Peyer's patch (tissue), 4 donors: ENCODE measurements at regions not wholly inside any gene's neighbourhood (a gene's known extent, or its start where the extent isn't known, plus 50 kb on each side); places are given as distances from the start of the nearest gene placed in this dataset.
A peak's percentile ranks its signal among the peaks of the same experiment; 100 is the strongest.

Source experiments
- DNase-seq, 3 donors: peaks; one replicate each; pipeline ENCODE4 v3.0.0-alpha.2; 2017 to 2019
- H3K27ac ChIP-seq, 4 donors: fragments of 200-600 bp; sonication (generic); one replicate each; pipeline ENCODE4 v1.5.1; 2016 to 2019
- H3K27me3 ChIP-seq, 2 donors: fragments of 200-600 bp; sonication (generic); one replicate each; pipeline ENCODE4 v1.5.1; 2019
- H3K36me3 ChIP-seq, 3 donors: fragments of 200-600 bp; sonication (generic); one replicate each; pipeline ENCODE4 v1.5.1; 2016 to 2019
- H3K4me1 ChIP-seq, 4 donors: fragments of 200-600 bp; sonication (generic); one replicate each; pipeline ENCODE4 v1.5.1; 2016 to 2019
- H3K4me3 ChIP-seq, 4 donors: fragments of 200-600 bp; sonication (generic); 1 replicate in 3 of 4; 2 replicates in 1 of 4; pipeline ENCODE4 v1.5.1; 2016 to 2019; ENCODE audit warnings: mild to moderate bottlenecking in 1 of 4
- H3K9me3 ChIP-seq, 4 donors: fragments of 200-600 bp; sonication (generic); one replicate each; pipeline ENCODE4 v1.5.1; 2016 to 2019; ENCODE audit warnings: mild to moderate bottlenecking in 1 of 4
- POLR2A ChIP-seq, 2 donors: fragments of 450-650 bp; IDR thresholded peaks; one replicate each; pipeline ENCODE4 v1.5.1; 2017; ENCODE audit warnings: antibody characterized with exemption in 2 of 2, mild to moderate bottlenecking in 2 of 2, moderate library complexity in 2 of 2
- TF ChIP-seq, protein P1 (sequence below), 6 experiments: fragments of 450-650 bp in 4 of 6; fragments of 200-600 bp in 2 of 6; sonication (generic) in 1 of 6; IDR thresholded peaks; one replicate each; pipeline ENCODE4 v1.5.1; 2017 to 2019; ENCODE audit warnings: antibody characterized with exemption in 6 of 6, mild to moderate bottlenecking in 3 of 6, moderate library complexity in 1 of 6

DNA sequence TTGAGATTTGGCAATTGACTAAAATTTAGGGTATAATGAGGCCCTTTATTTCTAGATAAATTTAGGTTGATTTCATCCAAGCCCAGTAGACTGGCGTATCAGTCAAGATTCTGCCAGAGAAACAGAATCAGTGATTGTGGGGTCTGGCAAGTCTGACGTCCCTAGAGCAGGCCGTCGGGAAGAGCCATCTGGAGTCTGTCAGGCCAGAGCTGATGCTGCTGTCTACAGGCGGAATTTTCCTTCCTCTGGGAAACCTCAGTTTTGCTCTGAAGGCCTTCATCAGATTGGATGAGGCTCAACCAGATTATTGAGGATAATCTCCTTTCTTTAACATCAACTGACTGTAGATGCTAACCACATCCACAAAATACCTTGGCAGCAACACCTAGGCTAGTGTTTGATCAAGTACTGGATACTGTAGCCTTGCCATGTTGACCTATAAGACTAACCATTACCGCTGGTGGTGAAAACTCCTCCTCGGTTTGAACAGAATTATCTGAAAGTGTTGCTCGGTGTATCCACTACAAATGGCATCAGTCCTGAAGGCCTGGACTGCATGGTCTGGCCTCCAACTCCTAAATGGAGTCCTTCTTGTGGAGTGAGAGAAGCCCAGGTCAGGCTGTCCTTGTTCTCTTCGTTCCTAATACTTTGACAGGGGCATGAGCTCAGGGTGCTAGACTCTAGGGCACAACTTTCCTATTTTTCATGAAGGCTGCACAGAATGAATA, 83.2 kb upstream of the ANKH start:
- no peaks in the 10 kb centered on the region for H3K27me3 ChIP-seq
- no peak for TF ChIP-seq POLR2A (IDR thresholded peaks at IDR 0.05)
- TF ChIP-seq, protein P1, sequence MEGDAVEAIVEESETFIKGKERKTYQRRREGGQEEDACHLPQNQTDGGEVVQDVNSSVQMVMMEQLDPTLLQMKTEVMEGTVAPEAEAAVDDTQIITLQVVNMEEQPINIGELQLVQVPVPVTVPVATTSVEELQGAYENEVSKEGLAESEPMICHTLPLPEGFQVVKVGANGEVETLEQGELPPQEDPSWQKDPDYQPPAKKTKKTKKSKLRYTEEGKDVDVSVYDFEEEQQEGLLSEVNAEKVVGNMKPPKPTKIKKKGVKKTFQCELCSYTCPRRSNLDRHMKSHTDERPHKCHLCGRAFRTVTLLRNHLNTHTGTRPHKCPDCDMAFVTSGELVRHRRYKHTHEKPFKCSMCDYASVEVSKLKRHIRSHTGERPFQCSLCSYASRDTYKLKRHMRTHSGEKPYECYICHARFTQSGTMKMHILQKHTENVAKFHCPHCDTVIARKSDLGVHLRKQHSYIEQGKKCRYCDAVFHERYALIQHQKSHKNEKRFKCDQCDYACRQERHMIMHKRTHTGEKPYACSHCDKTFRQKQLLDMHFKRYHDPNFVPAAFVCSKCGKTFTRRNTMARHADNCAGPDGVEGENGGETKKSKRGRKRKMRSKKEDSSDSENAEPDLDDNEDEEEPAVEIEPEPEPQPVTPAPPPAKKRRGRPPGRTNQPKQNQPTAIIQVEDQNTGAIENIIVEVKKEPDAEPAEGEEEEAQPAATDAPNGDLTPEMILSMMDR (IDR thresholded peaks at IDR 0.05), result no peak
- H3K9me3 ChIP-seq, result no peaks in the 10 kb centered on the region
- no peak for DNase-seq
- no peak overlapping the region for H3K4me3 ChIP-seq
- H3K36me3 ChIP-seq, result no peaks in the 10 kb centered on the region
- H3K4me1 ChIP-seq, result no peaks in the 10 kb centered on the region
- H3K27ac ChIP-seq, result no peak overlapping the region

DNA sequence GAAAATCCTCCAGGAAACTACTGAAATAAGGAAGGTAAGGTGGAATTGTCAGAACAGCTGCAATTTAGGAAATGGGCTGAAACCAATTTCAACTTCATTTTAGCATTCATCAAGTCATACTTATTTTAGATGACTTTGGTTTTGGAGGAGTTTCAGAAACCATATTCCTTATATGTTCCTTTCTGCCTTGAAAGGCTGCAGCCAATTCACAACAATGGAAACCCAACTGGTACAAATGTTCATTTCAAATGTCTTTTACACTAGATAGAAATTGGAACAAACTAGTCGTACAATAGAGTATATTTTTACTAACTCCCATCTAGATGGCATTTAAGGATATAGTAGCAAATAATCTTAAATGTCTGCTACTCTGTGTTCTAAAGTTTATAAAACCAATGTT, 82.6 kb upstream of the ANKH start:
- Histone ChIP-seq H3K4me3 (no peak overlapping the region), H3K27ac (no peak overlapping the region), H3K36me3 (no peaks in the 10 kb centered on the region), H3K9me3 (no peaks in the 10 kb centered on the region), H3K27me3 (no peaks in the 10 kb centered on the region), H3K4me1 (no peaks in the 10 kb centered on the region)
- no peak for DNase-seq
- TF ChIP-seq, protein P1 (IDR thresholded peaks at IDR 0.05), result no peak
- no peak for TF ChIP-seq POLR2A (IDR thresholded peaks at IDR 0.05)

DNA sequence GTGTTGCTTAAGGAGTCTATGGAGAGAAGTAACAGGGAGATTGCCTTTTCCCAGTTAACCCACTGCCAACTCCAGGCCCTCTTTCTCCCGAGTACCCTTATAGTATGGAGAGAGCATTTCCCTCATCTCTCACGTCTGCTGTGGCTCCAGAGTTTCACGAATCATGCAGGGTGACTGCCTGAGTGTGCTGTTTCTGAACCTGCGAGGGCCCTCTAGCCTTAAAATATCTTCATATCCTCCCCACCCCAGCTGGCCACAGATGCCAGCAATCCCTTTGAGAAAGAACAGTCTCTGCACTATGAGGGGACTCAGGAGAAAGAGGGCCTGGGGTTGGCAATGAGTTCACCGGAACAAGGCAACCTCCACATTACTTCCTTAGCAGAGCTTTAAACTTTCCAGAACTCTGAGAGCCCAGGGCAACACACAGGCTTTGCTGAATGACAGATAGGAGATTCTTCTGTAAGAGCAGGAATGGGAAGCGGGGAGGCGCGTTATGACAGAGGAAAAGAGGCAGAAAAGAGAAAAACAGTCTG, 81.6 kb upstream of the ANKH start:
- H3K36me3 ChIP-seq, result no peaks in the 10 kb centered on the region
- H3K27ac ChIP-seq, result no peak overlapping the region
- H3K27me3 ChIP-seq, result no peaks in the 10 kb centered on the region
- no peak for TF ChIP-seq POLR2A (IDR thresholded peaks at IDR 0.05)
- no peak overlapping the region for H3K4me3 ChIP-seq
- no peaks in the 10 kb centered on the region for H3K4me1 ChIP-seq
- no peak for DNase-seq
- H3K9me3 ChIP-seq, result no peaks in the 10 kb centered on the region

DNA sequence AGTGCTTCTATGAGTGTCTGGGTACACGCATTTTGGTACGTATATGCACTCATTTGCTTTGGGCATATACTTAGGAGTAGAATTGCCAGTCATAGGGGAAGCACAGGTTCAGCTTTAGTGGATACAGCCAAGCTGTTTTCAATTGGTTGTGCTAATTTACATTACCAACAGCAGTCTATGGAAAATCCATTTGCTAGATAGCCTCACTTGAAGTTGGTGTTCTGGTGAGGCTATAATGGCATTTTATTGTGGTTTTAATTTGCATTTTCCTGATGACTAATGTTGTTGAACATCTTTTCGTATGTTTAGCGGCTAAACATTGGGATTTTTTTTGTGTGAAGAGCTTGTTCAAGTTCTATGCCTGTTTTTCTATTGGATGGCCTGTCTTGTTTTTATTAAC, 76.8 kb upstream of the ANKH start:
- no peak overlapping the region for H3K4me3 ChIP-seq
- TF ChIP-seq POLR2A (IDR thresholded peaks at IDR 0.05), result no peak
- TF ChIP-seq, protein P1 (IDR thresholded peaks at IDR 0.05), result no peak
- H3K27ac ChIP-seq, result no peak overlapping the region
- DNase-seq, result no peak
- H3K4me1 ChIP-seq, result no peaks in the 10 kb centered on the region
- no peaks in the 10 kb centered on the region for H3K9me3 ChIP-seq
- no peaks in the 10 kb centered on the region for H3K27me3 ChIP-seq
- H3K36me3 ChIP-seq, result no peaks in the 10 kb centered on the region

DNA sequence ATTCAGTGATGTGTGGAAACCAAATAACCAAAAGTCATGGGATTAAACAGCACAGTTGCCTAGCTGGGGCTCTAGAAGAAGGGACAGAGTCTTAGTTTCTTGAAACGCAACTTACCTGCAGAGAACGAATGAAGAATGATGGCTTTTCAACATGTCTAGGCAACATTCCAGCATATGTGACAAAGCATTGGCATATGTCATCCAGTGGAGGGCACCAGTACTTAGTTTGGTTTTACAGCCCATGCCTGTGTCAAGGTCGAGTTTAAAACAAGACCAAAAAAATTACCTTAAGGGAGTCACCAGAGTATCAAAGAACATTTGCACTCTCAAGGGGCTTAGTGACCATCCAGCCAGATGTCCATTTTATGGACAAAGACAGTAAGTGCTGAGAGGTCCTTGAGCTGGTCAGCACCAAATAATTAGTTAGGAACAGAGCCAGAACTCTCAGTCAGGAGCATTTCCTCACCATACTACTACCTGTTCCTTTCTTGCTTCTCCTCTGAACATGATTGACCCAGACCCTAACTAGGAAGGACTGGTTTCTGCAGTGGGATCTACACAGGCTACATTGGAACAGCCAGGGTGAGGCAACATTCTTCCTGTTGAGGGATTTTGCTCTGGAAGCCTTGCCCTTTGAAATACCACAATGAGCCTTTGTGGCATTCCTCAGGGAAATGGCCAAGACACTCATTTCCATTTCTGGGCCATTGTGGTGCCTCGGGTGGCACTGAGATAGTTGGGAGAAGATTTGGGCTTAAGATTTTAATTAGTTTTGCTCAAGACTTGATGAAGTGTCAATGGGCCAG, 75.4 kb upstream of the ANKH start:
- Histone ChIP-seq H3K4me1 (no peaks in the 10 kb centered on the region), H3K9me3 (no peaks in the 10 kb centered on the region), H3K36me3 (no peaks in the 10 kb centered on the region), H3K4me3 (no peak overlapping the region), H3K27ac (no peak overlapping the region), H3K27me3 (no peaks in the 10 kb centered on the region)
- TF ChIP-seq, protein P1 (IDR thresholded peaks at IDR 0.05), result peak in 4 of 6 experiments; percentile 36 to 74 (median 64)
- TF ChIP-seq POLR2A (IDR thresholded peaks at IDR 0.05), result no peak
- DNase-seq, result no peak

DNA sequence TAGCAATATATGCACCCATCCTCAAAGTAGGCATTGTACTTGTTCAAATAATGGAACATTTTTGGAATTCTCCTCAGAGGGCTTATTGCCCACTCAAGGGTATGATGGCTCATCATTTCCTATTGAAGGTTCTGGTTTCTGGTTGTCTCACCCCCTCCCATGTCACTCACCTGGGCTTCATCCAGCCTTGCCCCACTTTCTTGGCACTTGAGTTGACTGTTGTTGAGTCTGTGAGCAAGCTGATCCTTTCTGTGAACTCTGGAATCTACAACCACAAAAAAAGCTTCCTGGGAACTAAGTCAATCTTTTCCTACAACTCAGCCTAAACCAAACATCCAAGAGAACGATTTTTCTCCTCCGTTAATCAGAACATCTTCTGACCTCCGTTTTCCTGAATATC, 73.9 kb upstream of the ANKH start:
- Histone ChIP-seq H3K27ac (no peak overlapping the region), H3K27me3 (no peaks in the 10 kb centered on the region), H3K4me3 (no peak overlapping the region), H3K36me3 (no peaks in the 10 kb centered on the region), H3K9me3 (no peaks in the 10 kb centered on the region), H3K4me1 (no peaks in the 10 kb centered on the region)
- no peak for DNase-seq
- TF ChIP-seq, protein P1 (IDR thresholded peaks at IDR 0.05), result no peak
- no peak for TF ChIP-seq POLR2A (IDR thresholded peaks at IDR 0.05)
